ENCODE measurements at regions not wholly inside any gene's neighbourhood (a gene's known extent, or its start where the extent isn't known, plus 50 kb on each side); places are given as distances from the start of the nearest gene placed in this dataset.
A peak's percentile ranks its signal among the peaks of the same experiment; 100 is the strongest.

- no TSS peak for BruUV-seq (replicated peaks)
- no peak overlapping the region for H2BK5ac ChIP-seq (ENCODE audit: low read depth, low read length, poor library complexity, severe bottlenecking)
These were observed 295.1 kb upstream of the SFSWAP start for GRCh38 chr12:131415781-131416180.

More at GRCh38 chr12:131415781-131416180, 295.1 kb upstream of the SFSWAP start:
- no peaks in the 10 kb centered on the region for H3K27me3 ChIP-seq (ENCODE audit: control insufficient read depth, insufficient read depth, low read length)
- H4K20me1 ChIP-seq (ENCODE audit: insufficient read depth, low read length), result no peaks in the 10 kb centered on the region
- no peaks in the 10 kb centered on the region for H3K9me1 ChIP-seq (ENCODE audit: insufficient read depth, low read length)
- in situ Hi-C loops (cut with MboI; ENCODE audit: low sequenced_read_pairs), result no loop called here
- no peak for TF ChIP-seq NFE2L2 (IDR thresholded peaks at IDR 0.05; ENCODE audit: low read depth, low read length)
- TF ChIP-seq USF2 (IDR thresholded peaks at IDR 0.05; ENCODE audit: low read depth, low read length), result 0 out of 2 replicates have a peak, but pooled peaks have one; percentile 30
- H3K9me3 ChIP-seq (ENCODE audit: control insufficient read depth, insufficient read depth, low read length), result peaks cover 28% of the 10 kb centered on the region
- H3K23ac ChIP-seq (ENCODE audit: low read depth, low read length), result no peak overlapping the region
- no peak overlapping the region for H3K9ac ChIP-seq (ENCODE audit: low read depth, low read length)
- no peak overlapping the region for H3K18ac ChIP-seq (ENCODE audit: low read depth, low read length)
- no peak overlapping the region for H3K4ac ChIP-seq (ENCODE audit: low read depth, low read length)
- no peak overlapping the region for H2BK120ac ChIP-seq (ENCODE audit: low read depth, low read length)
- intact Hi-C loops (cut with micrococcal nuclease), result no loop called here
- ATAC-seq (ENCODE audit: low read depth) (no peak), DNase-seq (no peak)
- ChIA-PET POLR2A (ENCODE audit: unreplicated experiment) (no interaction called here), CTCF (no interaction called here)
- H3K56ac ChIP-seq (ENCODE audit: extremely low read depth, insufficient read depth, low read length), result no peak overlapping the region
- no peak overlapping the region for H4K91ac ChIP-seq (ENCODE audit: insufficient read depth, low read depth, low read length)
- no peak overlapping the region for H2AK9ac ChIP-seq (replicated peaks; ENCODE audit: low read depth, low read length, poor library complexity)
- no CpG with 5 or more reads among the region's 4 CpGs for WGBS, 2 experiments (ENCODE audit: extremely low coverage in 2 of 2, insufficient read length in 1 of 2)
- no peak overlapping the region for H3K4me2 ChIP-seq (ENCODE audit: low read depth, low read length)
- H4K8ac ChIP-seq (ENCODE audit: low read depth in 2 of 2, low read length in 2 of 2), result no peak overlapping the region
- no peak overlapping the region for H3K27ac ChIP-seq (ENCODE audit: insufficient read depth, low read length)
- no peak overlapping the region for H3K4me3 ChIP-seq (ENCODE audit: insufficient read depth, low read depth, low read length)
- no peak overlapping the region for H2AK5ac ChIP-seq (ENCODE audit: low read depth, low read length)
- no peak overlapping the region for H3K14ac ChIP-seq (replicated peaks; ENCODE audit: low read depth, low read length)
- dilution Hi-C loops (cut with HindIII; ENCODE audit: low sequenced_read_pairs, unreplicated experiment), result no loop called here
- no peaks in the 10 kb centered on the region for H3K36me3 ChIP-seq (ENCODE audit: control insufficient read depth, insufficient read depth, low read length)
- no peak overlapping the region for H4K5ac ChIP-seq (ENCODE audit: low read depth, low read length)
- no peak overlapping the region for H2BK20ac ChIP-seq (ENCODE audit: low read depth, low read length)
- no peak overlapping the region for H2BK15ac ChIP-seq (ENCODE audit: low read depth, low read length)
- no peaks in the 10 kb centered on the region for H3K79me1 ChIP-seq (ENCODE audit: low read depth in 1 of 2, low read length in 2 of 2)
- H3K4me1 ChIP-seq (ENCODE audit: control insufficient read depth, insufficient read depth, low read length), result no peaks in the 10 kb centered on the region
- no peak overlapping the region for H2AFZ ChIP-seq (replicated peaks; ENCODE audit: low read length, poor library complexity)

Measured in IMR-90 (cell line).